GM12874 (cell line): ENCODE measurements at regions not wholly inside any gene's neighbourhood (a gene's known extent, or its start where the extent isn't known, plus 50 kb on each side); places are given as distances from the start of the nearest gene placed in this dataset.

Source experiments
- CTCF ChIP-seq: IDR thresholded peaks from 2 replicates; pipeline ENCODE4 v1.5.1; 2011; ENCODE audit warnings: low read depth, mild to moderate bottlenecking, control low read depth, low read length, moderate library complexity; ENCODE audit not compliant: insufficient read depth

DNA sequence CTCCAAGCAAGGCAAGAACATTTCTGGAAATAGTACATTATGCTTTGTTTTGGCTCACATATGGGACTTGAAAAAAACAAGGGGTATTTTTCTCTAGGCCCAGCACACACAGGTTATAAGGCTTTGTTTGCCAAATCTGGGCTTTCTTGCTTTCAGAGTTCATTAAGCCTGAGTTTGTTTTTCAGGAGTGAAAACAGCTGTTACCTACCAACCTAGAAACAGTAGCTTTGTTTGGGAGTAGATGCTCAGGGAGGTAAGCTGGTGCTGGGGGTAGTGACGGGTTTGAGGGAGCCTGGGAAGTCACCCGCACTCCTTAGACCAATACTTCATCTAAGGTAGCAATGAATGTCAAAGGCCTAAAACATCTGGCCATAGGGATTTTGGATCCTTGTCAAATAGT is 241.2 kb downstream of the KBTBD8 start:
- TF ChIP-seq CTCF: no peak

DNA sequence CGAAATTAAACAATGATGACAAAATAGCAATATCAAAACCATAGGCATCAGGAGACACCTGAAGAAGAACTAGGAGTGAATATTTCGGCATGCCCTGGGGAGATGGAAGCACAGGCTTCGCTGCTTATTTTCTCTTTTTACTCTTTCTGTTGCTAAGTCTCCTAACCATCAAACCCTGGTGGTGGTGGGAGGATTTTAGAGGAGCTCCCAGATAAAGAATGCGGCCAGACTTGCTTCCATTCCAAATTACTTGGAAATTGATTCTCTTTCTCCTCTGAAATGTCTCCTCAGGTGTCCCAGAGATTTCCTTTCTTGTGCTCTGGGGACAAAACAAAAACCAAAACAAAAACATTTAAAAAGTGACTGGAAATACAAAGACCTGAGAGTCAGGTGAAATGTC is 243.0 kb downstream of the KBTBD8 start:
- TF ChIP-seq CTCF: no peak

DNA sequence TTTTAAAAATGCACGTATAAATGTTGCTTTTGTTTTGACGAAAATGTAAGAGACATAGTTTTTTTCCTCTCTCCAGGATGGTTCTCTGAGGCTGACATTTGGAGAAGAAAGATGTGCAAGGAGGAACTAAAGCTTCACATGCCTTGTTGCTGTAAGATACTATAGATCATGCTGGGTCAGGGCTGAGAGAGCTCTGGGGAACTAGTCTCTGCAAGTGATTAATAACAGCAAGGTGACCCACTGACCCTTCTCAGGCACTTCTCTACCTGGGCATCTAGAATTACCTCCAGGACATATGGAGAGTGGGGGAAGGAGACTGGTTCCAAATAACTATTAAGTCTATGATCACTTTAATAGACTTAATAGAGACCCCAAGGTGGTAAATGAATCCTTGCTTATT is 246.0 kb downstream of the KBTBD8 start:
- no peak for TF ChIP-seq CTCF

DNA sequence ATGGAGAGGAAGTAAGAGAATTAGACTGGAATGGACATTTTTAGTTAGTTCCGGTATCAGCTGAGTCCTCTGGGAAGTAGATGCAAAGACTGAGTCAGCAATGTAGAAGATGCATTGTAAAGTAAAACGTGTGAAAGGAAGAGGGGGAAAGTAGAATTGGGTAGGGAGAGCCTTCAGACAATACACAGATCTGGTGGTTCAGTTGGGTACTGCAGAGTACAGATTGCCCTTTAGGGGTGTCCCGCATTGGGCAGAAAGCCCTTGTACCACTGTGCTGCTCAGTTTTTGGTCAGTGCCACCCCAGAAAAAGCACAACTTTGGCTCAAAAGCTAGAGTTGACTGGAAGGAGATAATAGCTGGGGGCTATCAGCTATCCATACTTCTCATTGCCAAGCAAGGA is 247.4 kb downstream of the KBTBD8 start:
- TF ChIP-seq CTCF: peak; percentile 6; the same call in 1 of the 2 replicates

- TF ChIP-seq CTCF: no peak
Observed at GRCh38 chr3:67248726-67249125, 250.6 kb downstream of the KBTBD8 start.

DNA sequence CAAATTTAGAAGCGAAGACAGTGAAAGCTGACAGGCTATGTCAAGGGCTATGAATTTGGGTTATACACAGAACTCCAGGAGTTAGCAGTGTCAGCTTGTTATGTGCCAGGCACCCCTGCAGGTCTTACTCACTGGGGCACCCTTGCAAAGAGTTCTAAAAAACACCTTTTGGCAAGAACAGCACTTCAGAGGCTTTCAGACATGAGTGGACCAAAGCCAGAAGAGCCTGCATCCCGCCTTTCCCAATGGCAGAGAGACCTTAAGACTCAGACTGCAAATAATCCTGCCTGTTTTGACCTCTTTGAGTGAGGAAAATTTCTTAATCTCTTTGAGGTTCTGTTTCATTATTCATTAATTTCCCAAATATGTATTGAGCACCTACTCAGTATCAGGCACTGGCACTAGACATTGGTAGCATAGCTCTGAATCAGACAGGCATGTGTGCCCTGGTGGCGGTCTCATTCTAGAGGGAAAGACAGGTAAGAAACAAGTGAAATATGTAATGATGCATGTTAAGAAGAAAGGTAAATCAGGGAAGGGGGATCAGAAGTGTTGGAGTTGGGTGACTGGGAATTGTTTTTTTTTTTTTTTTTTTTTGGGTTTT is 280.0 kb downstream of the KBTBD8 start:
- TF ChIP-seq CTCF: no peak

GRCh38 chr3:67286586-67286985 is 288.5 kb downstream of the KBTBD8 start:
- TF ChIP-seq CTCF: no peak
